A549 (cell line): ENCODE measurements at regions not wholly inside any gene's neighbourhood (a gene's known extent, or its start where the extent isn't known, plus 50 kb on each side); places are given as distances from the start of the nearest gene placed in this dataset.

Experiments used
- ATAC-seq, 2 experiments: fragments of 200-7000 bp in 1 of 2; fragments of >200 bp in 1 of 2; cut with Nextera tagmentation in 1 of 2; cut with Tn5 transposase in 1 of 2; 3 replicates each; pipeline versions ENCODE4 v1.8.0 to v1.9.1; 2018 to 2020; ENCODE audit warnings: mild to moderate bottlenecking in 1 of 2, moderate library complexity in 1 of 2
- CTCF ChIA-PET: fragments of 300-600 bp; sonication (Branson Sonifier 250); formaldehyde crosslinking; extraction: SDS; loops from one replicate; lab custom pipeline; 2021; ENCODE audit warnings: antibody characterized with exemption, inconsistent platforms; lab: Yijun Ruan, JAX
- POLR2A ChIA-PET: fragments of 350-600 bp; formaldehyde crosslinking; extraction: SDS; loops from one replicate; lab custom pipeline; 2021; ENCODE audit warnings: antibody characterized with exemption, inconsistent platforms; lab: Yijun Ruan, JAX
- DNase-seq, 2 experiments: peaks; one replicate each; pipeline versions ENCODE4 v3.0.0 to v3.0.0-alpha.2; 2011 to 2016; ENCODE audit warnings: low read depth in 1 of 2, low spot score in 1 of 2
- FAIRE-seq: peaks from 2 replicates; lab custom pipeline; 2011; peaks lifted over from hg19 to GRCh38; lab: Jason Lieb, UNC
- H3K27ac ChIP-seq, 2 experiments: fragments of >200 bp; sonication (Bioruptor Twin); formaldehyde crosslinking; 3 replicates each; pipeline ENCODE4 v1.5.1; 2016 to 2017
- H3K4me1 ChIP-seq: fragments of >200 bp; sonication (Bioruptor Twin); formaldehyde crosslinking; 3 replicates; pipeline ENCODE4 v1.6.1; 2016
- H3K4me2 ChIP-seq: fragments of >200 bp; sonication (Bioruptor Twin); formaldehyde crosslinking; 3 replicates; pipeline ENCODE4 v1.6.1; 2016
- H3K4me3 ChIP-seq: fragments of >200 bp; sonication (Bioruptor Twin); formaldehyde crosslinking; 3 replicates; pipeline ENCODE4 v1.5.1; 2016
- H3K9me3 ChIP-seq: fragments of >200 bp; sonication (Bioruptor Twin); formaldehyde crosslinking; 3 replicates; pipeline ENCODE4 v1.6.1; 2016
- BHLHE40 ChIP-seq: IDR thresholded peaks from 2 replicates; pipeline ENCODE4 v1.6.1; 2012; ENCODE audit warnings: low read depth, low read length, inconsistent platforms
- CBX2 ChIP-seq: fragments of 200-600 bp; sonication (generic); IDR thresholded peaks from 2 replicates; pipeline ENCODE4 v1.6.1; 2016; ENCODE audit warnings: low read depth, mild to moderate bottlenecking, borderline replicate concordance
- CEBPB ChIP-seq, 2 experiments: fragments of >200 bp in 1 of 2; sonication (Bioruptor Twin) in 1 of 2; formaldehyde crosslinking in 1 of 2; IDR thresholded peaks; 2 replicates each; pipeline ENCODE4 v1.6.1; 2012 to 2016
- ELK1 ChIP-seq: fragments of 150-350 bp; IDR thresholded peaks from 2 replicates; pipeline ENCODE4 v1.6.1; 2014; ENCODE audit warnings: low read depth, mild to moderate bottlenecking, low read length
- EP300 ChIP-seq, 2 experiments: fragments of >200 bp; sonication (Bioruptor Twin); formaldehyde crosslinking; IDR thresholded peaks; 2 replicates in 1 of 2; 3 replicates in 1 of 2; pipeline ENCODE4 v1.6.1; 2016 to 2017
- ESRRA ChIP-seq: fragments of 150-350 bp; IDR thresholded peaks from 2 replicates; pipeline ENCODE4 v1.6.1; 2014; ENCODE audit warnings: mild to moderate bottlenecking, low read length, borderline replicate concordance
- FOSL2 ChIP-seq, 2 experiments: fragments of 450-650 bp in 1 of 2; fragments of >200 bp in 1 of 2; sonication (Bioruptor Twin) in 1 of 2; formaldehyde crosslinking; IDR thresholded peaks; 2 replicates each; pipeline versions ENCODE4 v1.5.0 to v1.6.1; 2016 to 2020; ENCODE audit warnings: mild to moderate bottlenecking in 1 of 2, moderate library complexity in 1 of 2
- HEYL ChIP-seq: fragments of 250-450 bp; sonication (Bioruptor Pico); IDR thresholded peaks from 2 replicates; pipeline ENCODE4 v1.8.0; 2021; ENCODE audit warnings: mild to moderate bottlenecking, moderate library complexity
- KDM1A ChIP-seq: fragments of 200-600 bp; sonication (generic); IDR thresholded peaks from 2 replicates; pipeline ENCODE4 v1.6.1; 2016; ENCODE audit warnings: low read depth, mild to moderate bottlenecking
- MAZ ChIP-seq: fragments of 150-350 bp; IDR thresholded peaks from 2 replicates; pipeline ENCODE4 v1.6.1; 2014; ENCODE audit warnings: antibody characterized with exemption, low read depth, low read length, borderline replicate concordance
- MYC ChIP-seq: IDR thresholded peaks from 2 replicates; pipeline ENCODE4 v1.6.1; 2012; ENCODE audit warnings: mild to moderate bottlenecking, inconsistent platforms, low read length, improper control_type of control experiment, borderline replicate concordance
- NPAS2 ChIP-seq: fragments of 250-450 bp; sonication (Bioruptor Pico); IDR thresholded peaks from 2 replicates; pipeline ENCODE4 v1.8.0; 2022; ENCODE audit warnings: mild to moderate bottlenecking, moderate library complexity, borderline replicate concordance
- PHF8 ChIP-seq: fragments of 200-600 bp; sonication (generic); IDR thresholded peaks from 2 replicates; pipeline ENCODE4 v1.6.1; 2016; ENCODE audit warnings: low read depth, mild to moderate bottlenecking, antibody characterized with exemption, moderate library complexity, borderline replicate concordance
- POLR2AphosphoS2 ChIP-seq: conservative IDR thresholded peaks from 2 replicates; pipeline ENCODE4 v1.6.1; 2012; ENCODE audit warnings: low read length, improper control_type of control experiment, inconsistent platforms
- RARB ChIP-seq: fragments of 250-450 bp; sonication (Bioruptor Pico); IDR thresholded peaks from 2 replicates; pipeline ENCODE4 v1.8.0; 2021; ENCODE audit warnings: mild to moderate bottlenecking, moderate library complexity
- RCOR1 ChIP-seq: fragments of 150-350 bp; IDR thresholded peaks from 2 replicates; pipeline ENCODE4 v1.6.1; 2014; ENCODE audit warnings: antibody characterized with exemption, low read length, low read depth
- SREBF2 ChIP-seq: fragments of 450-650 bp; IDR thresholded peaks from 2 replicates; pipeline ENCODE4 v1.6.1; 2014; ENCODE audit warnings: mild to moderate bottlenecking, moderate library complexity
- TFCP2L1 ChIP-seq: fragments of 250-450 bp; sonication (Bioruptor Pico); IDR thresholded peaks from 2 replicates; pipeline ENCODE4 v1.5.0; 2021; ENCODE audit warnings: mild to moderate bottlenecking
- TP53 ChIP-seq: fragments of 250-450 bp; sonication (Bioruptor Pico); IDR thresholded peaks from 2 replicates; pipeline ENCODE4 v1.5.0; 2021; ENCODE audit warnings: mild to moderate bottlenecking, moderate library complexity
- ZC3H11A ChIP-seq: fragments of 450-650 bp; IDR thresholded peaks from 2 replicates; pipeline ENCODE4 v1.6.1; 2014; ENCODE audit warnings: antibody characterized with exemption, mild to moderate bottlenecking
- ZFP36 ChIP-seq: fragments of 450-650 bp; IDR thresholded peaks from 2 replicates; pipeline ENCODE4 v1.6.1; 2014; ENCODE audit warnings: borderline replicate concordance; ENCODE audit not compliant: partially characterized antibody
- WGBS: methylation state at CpG from one replicate; pipeline ENCODE4 v1.1.6; 2017; ENCODE audit errors: missing lambda C conversion rate; 5-methylcytosine and 5-hydroxymethylcytosine counted together
- TF ChIP-seq, protein P1 (sequence below): fragments of 250-450 bp; sonication (Bioruptor Pico); IDR thresholded peaks from 2 replicates; pipeline ENCODE4 v1.5.0; 2021; ENCODE audit warnings: mild to moderate bottlenecking, moderate library complexity, borderline replicate concordance
- TF ChIP-seq, protein P2 (sequence below): fragments of >200 bp; sonication (Bioruptor Twin); formaldehyde crosslinking; IDR thresholded peaks from 3 replicates; pipeline ENCODE4 v1.6.1; 2016
- TF ChIP-seq, protein P3 (sequence below): IDR thresholded peaks from 2 replicates; pipeline ENCODE4 v1.6.1; 2012; ENCODE audit warnings: low read depth, borderline replicate concordance

DNA sequence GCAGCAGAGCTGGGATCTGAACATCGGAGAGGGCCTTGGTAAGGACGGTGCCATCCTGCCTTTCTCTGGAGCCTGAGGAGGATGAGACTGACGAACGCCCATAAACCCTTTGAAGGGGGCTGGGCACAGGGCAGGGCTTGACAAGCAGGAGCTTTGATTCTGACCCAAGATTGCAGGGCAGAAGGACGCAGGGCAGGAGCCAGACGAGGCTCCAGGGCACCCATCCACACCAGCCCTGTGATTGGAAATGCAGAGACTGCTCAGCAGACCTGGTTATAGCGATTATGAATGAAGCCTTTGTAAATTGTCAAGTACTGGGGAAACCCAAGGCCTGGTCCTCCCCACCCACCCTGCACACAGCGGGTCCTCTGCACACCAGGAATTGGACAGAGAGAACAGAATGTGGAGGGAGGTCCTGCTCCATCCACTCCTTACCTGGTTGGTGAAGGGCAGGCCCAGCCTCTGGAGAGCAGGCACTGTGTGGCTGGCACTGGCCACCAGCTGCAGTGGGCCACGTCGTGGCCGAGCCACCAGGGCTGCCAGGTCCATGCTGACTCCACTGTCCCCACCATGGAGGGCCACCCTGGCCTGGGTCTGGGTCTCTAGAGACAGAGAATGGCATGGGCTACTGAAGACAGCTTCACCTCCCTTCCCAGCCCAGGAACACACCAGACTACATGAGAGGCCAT lies 68.8 kb downstream of the RMI2 start:
- no peak overlapping the region for H3K4me2 ChIP-seq
- TF ChIP-seq HEYL (CRISPR knock-in tag) (no peak), FOSL2 (IDR thresholded peaks at IDR 0.05) (no peak), FOSL2 (CRISPR knock-in tag; IDR thresholded peaks at IDR 0.05) (no peak), MAZ (no peak), CEBPB (IDR thresholded peaks at IDR 0.05) (no peak)
- TF ChIP-seq, protein P1, sequence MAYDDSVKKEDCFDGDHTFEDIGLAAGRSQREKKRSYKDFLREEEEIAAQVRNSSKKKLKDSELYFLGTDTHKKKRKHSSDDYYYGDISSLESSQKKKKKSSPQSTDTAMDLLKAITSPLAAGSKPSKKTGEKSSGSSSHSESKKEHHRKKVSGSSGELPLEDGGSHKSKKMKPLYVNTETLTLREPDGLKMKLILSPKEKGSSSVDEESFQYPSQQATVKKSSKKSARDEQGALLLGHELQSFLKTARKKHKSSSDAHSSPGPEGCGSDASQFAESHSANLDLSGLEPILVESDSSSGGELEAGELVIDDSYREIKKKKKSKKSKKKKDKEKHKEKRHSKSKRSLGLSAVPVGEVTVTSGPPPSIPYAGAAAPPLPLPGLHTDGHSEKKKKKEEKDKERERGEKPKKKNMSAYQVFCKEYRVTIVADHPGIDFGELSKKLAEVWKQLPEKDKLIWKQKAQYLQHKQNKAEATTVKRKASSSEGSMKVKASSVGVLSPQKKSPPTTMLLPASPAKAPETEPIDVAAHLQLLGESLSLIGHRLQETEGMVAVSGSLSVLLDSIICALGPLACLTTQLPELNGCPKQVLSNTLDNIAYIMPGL: no peak
- ChIA-PET CTCF (interaction anchor here (0.6 to 21.2 kb wide), 2 partner anchors 23 to 116 kb away, joined by 3 to 300 read pairs; no protein-coding TSS in a partner anchor), POLR2A (no interaction called here)
- DNase-seq: no peak
- H3K9me3 ChIP-seq: no peaks in the 10 kb centered on the region
- H3K4me3 ChIP-seq: no peak overlapping the region
- no peak for ATAC-seq
- 84% methylated on average over 11 of the region's 11 CpGs for WGBS
- H3K27ac ChIP-seq: peak overlapping the region in 1 of 2 experiments; percentile 39; a peak in 3 of 6 replicates
- no peak for FAIRE-seq
- peaks cover 19% of the 10 kb centered on the region for H3K4me1 ChIP-seq

GRCh38 chr16:11414815-11415775 lies 69.8 kb downstream of the RMI2 start:
- peak overlapping the region in 1 of 2 experiments; percentile 39; a peak in 1 of 6 replicates for H3K27ac ChIP-seq
- H3K9me3 ChIP-seq: no peaks in the 10 kb centered on the region
- CTCF ChIA-PET: interaction anchor here (0.6 to 21.2 kb wide), 2 partner anchors 24 to 115 kb away, joined by 3 to 300 read pairs; no protein-coding TSS in a partner anchor
- DNase-seq (no peak), FAIRE-seq (no peak), ATAC-seq (no peak)
- no peak overlapping the region for H3K4me2 ChIP-seq
- POLR2A ChIA-PET: no interaction called here
- H3K4me3 ChIP-seq: no peak overlapping the region
- 81% methylated on average over 21 of the region's 21 CpGs for WGBS
- peaks cover 16% of the 10 kb centered on the region for H3K4me1 ChIP-seq
- TF ChIP-seq RCOR1 (no peak), MAZ (no peak), NPAS2 (CRISPR knock-in tag) (no peak), ZC3H11A (no peak), KDM1A (no peak), ZFP36 (no peak), BHLHE40 (no peak), EP300 (IDR thresholded peaks at IDR 0.05) (no peak), MYC (no peak)
- TF ChIP-seq, protein P2, sequence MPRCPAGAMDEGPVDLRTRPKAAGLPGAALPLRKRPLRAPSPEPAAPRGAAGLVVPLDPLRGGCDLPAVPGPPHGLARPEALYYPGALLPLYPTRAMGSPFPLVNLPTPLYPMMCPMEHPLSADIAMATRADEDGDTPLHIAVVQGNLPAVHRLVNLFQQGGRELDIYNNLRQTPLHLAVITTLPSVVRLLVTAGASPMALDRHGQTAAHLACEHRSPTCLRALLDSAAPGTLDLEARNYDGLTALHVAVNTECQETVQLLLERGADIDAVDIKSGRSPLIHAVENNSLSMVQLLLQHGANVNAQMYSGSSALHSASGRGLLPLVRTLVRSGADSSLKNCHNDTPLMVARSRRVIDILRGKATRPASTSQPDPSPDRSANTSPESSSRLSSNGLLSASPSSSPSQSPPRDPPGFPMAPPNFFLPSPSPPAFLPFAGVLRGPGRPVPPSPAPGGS: no peak

- Histone ChIP-seq H3K4me3 (no peak overlapping the region), H3K4me1 (peaks cover 2% of the 10 kb centered on the region), H3K9me3 (no peaks in the 10 kb centered on the region), H3K27ac (no peak overlapping the region), H3K4me2 (no peak overlapping the region)
- POLR2A ChIA-PET: interaction anchor here (0.6 kb wide), 1 partner anchor 42 kb away, joined by 3 read pairs; no protein-coding TSS in a partner anchor
- ATAC-seq (no peak), FAIRE-seq (no peak), DNase-seq (no peak)
- 87% methylated on average over 16 of the region's 16 CpGs for WGBS
- CTCF ChIA-PET: interaction anchor here (0.6 to 2.0 kb wide), 4 partner anchors 9 to 224 kb away, joined by 3 to 10 read pairs (median 6); no protein-coding TSS in a partner anchor
- no peak for TF ChIP-seq ESRRA
- no peak for TF ChIP-seq ELK1
- no peak for TF ChIP-seq SREBF2
- TF ChIP-seq PHF8: no peak
- no peak for TF ChIP-seq POLR2AphosphoS2
- no peak for TF ChIP-seq CBX2
- TF ChIP-seq TFCP2L1 (CRISPR knock-in tag): no peak
- TF ChIP-seq MYC: no peak
- TF ChIP-seq MAZ: no peak
- TF ChIP-seq, protein P3, sequence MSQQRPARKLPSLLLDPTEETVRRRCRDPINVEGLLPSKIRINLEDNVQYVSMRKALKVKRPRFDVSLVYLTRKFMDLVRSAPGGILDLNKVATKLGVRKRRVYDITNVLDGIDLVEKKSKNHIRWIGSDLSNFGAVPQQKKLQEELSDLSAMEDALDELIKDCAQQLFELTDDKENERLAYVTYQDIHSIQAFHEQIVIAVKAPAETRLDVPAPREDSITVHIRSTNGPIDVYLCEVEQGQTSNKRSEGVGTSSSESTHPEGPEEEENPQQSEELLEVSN: no peak
- no peak for TF ChIP-seq TP53
- TF ChIP-seq RARB (CRISPR knock-in tag): no peak
- no peak for TF ChIP-seq FOSL2 (IDR thresholded peaks at IDR 0.05)
- no peak for TF ChIP-seq FOSL2 (CRISPR knock-in tag; IDR thresholded peaks at IDR 0.05)
Observed at GRCh38 chr16:11416228-11417001, 71.2 kb downstream of the RMI2 start.
